ENCODE measurements at regions not wholly inside any gene's neighbourhood (a gene's known extent, or its start where the extent isn't known, plus 50 kb on each side); places are given as distances from the start of the nearest gene placed in this dataset.

- H3K9me3 ChIP-seq = no peaks in the 10 kb centered on the region
- no peak overlapping the region for H3K27ac ChIP-seq
- no peak for DNase-seq (ENCODE audit: low spot score in 2 of 2)
- no peaks in the 10 kb centered on the region for H3K36me3 ChIP-seq
- TF ChIP-seq POLR2AphosphoS5 (IDR thresholded peaks at IDR 0.05) (no peak), POLR2A (IDR thresholded peaks at IDR 0.05) (no peak), CTCF (IDR thresholded peaks at IDR 0.05) (peak in 2 of 3 donors; percentile 37 to 68)
- intact Hi-C loops (cut with DNase I; ENCODE audit: low total_unique reads) = no loop called here
- H3K27me3 ChIP-seq = no peaks in the 10 kb centered on the region
- H3K4me3 ChIP-seq = no peak overlapping the region
- H3K4me1 ChIP-seq = no peaks in the 10 kb centered on the region
These were observed 352.0 kb downstream of the BCAT1 start for GRCh38 chr12:24596768-24597388.

GRCh38 chr12:24595652-24596235 is 353.2 kb downstream of the BCAT1 start:
- no peak for TF ChIP-seq POLR2A (IDR thresholded peaks at IDR 0.05)
- peak in 1 of 3 donors; percentile 16 for TF ChIP-seq CTCF (IDR thresholded peaks at IDR 0.05)
- TF ChIP-seq POLR2AphosphoS5 (IDR thresholded peaks at IDR 0.05) = no peak
- Histone ChIP-seq H3K9me3 (no peaks in the 10 kb centered on the region), H3K27me3 (no peaks in the 10 kb centered on the region), H3K4me3 (no peak overlapping the region), H3K36me3 (no peaks in the 10 kb centered on the region), H3K27ac (no peak overlapping the region), H3K4me1 (no peaks in the 10 kb centered on the region)
- intact Hi-C loops (cut with DNase I; ENCODE audit: low total_unique reads) = no loop called here
- no peak for DNase-seq (ENCODE audit: low spot score in 2 of 2)

- intact Hi-C loops (cut with DNase I; ENCODE audit: low total_unique reads) = no loop called here
- H3K9me3 ChIP-seq = no peaks in the 10 kb centered on the region
- H3K27me3 ChIP-seq = no peaks in the 10 kb centered on the region
- no peak for TF ChIP-seq CTCF (IDR thresholded peaks at IDR 0.05)
- TF ChIP-seq POLR2A (IDR thresholded peaks at IDR 0.05) = no peak
- no peak for TF ChIP-seq POLR2AphosphoS5 (IDR thresholded peaks at IDR 0.05)
- H3K4me1 ChIP-seq = no peaks in the 10 kb centered on the region
- H3K4me3 ChIP-seq = no peak overlapping the region
- no peak overlapping the region for H3K27ac ChIP-seq
- no peaks in the 10 kb centered on the region for H3K36me3 ChIP-seq
- no peak for DNase-seq (ENCODE audit: low spot score in 2 of 2)
These were observed 357.0 kb downstream of the BCAT1 start for GRCh38 chr12:24591715-24592440.

- Histone ChIP-seq H3K27me3 (no peaks in the 10 kb centered on the region), H3K9me3 (no peaks in the 10 kb centered on the region), H3K36me3 (no peaks in the 10 kb centered on the region), H3K4me3 (no peak overlapping the region), H3K27ac (no peak overlapping the region), H3K4me1 (no peaks in the 10 kb centered on the region)
- TF ChIP-seq POLR2AphosphoS5 (IDR thresholded peaks at IDR 0.05) = no peak
- no peak for TF ChIP-seq CTCF (IDR thresholded peaks at IDR 0.05)
- TF ChIP-seq POLR2A (IDR thresholded peaks at IDR 0.05) = no peak
- DNase-seq (ENCODE audit: low spot score in 2 of 2) = no peak
- intact Hi-C loops (cut with DNase I; ENCODE audit: low total_unique reads) = no loop called here
These were observed 357.7 kb downstream of the BCAT1 start for GRCh38 chr12:24591079-24591626.

GRCh38 chr12:24586293-24586692 is 362.6 kb downstream of the BCAT1 start:
- Histone ChIP-seq H3K36me3 (no peaks in the 10 kb centered on the region), H3K9me3 (no peaks in the 10 kb centered on the region), H3K27ac (no peak overlapping the region), H3K4me3 (no peak overlapping the region), H3K4me1 (no peaks in the 10 kb centered on the region), H3K27me3 (no peaks in the 10 kb centered on the region)
- DNase-seq (ENCODE audit: low spot score in 2 of 2) = no peak
- TF ChIP-seq POLR2A (IDR thresholded peaks at IDR 0.05) (no peak), POLR2AphosphoS5 (IDR thresholded peaks at IDR 0.05) (no peak), CTCF (IDR thresholded peaks at IDR 0.05) (no peak)
- intact Hi-C loops (cut with DNase I; ENCODE audit: low total_unique reads) = no loop called here

Data from breast epithelium (tissue), 4 donors.